ENCODE measurements at regions not wholly inside any gene's neighbourhood (a gene's known extent, or its start where the extent isn't known, plus 50 kb on each side); places are given as distances from the start of the nearest gene placed in this dataset.

GRCh38 chr5:82387001-82387818 is 109.1 kb upstream of the RPS23 start:
- peaks cover 3% of the 10 kb centered on the region; the same call in 1 of the 2 replicates for H3K27me3 ChIP-seq (ENCODE audit: control insufficient read depth, insufficient read depth, low read length)
- H3K4me1 ChIP-seq (ENCODE audit: control insufficient read depth, insufficient read depth, low read length): no peaks in the 10 kb centered on the region
- intact Hi-C loops (cut with micrococcal nuclease; ENCODE audit: unreplicated experiment): no loop called here
- peak; percentile 68; the same call in 1 of the 2 replicates for ATAC-seq
- no peak overlapping the region for H3K4me3 ChIP-seq (ENCODE audit: low read depth in 2 of 2, low read length in 2 of 2)
- ChIA-PET POLR2A (no interaction called here), CTCF (no interaction called here)
- no peaks in the 10 kb centered on the region for H3K9me3 ChIP-seq (ENCODE audit: control insufficient read depth, insufficient read depth, low read depth, low read length)
- no TSS peak for BruUV-seq (replicated peaks)
- TF ChIP-seq TCF7L2 (IDR thresholded peaks at IDR 0.05; ENCODE audit: low read depth, low read length): peak; percentile 73
- no peak for TF ChIP-seq CTCF (IDR thresholded peaks at IDR 0.05)
- TF ChIP-seq POLR2AphosphoS5 (IDR thresholded peaks at IDR 0.05; ENCODE audit: low read depth, low read length): no peak
- no peak overlapping the region for H3K27ac ChIP-seq (ENCODE audit: low read length)
- no peaks in the 10 kb centered on the region for H3K36me3 ChIP-seq (ENCODE audit: control insufficient read depth, insufficient read depth, low read length)
- DNase-seq (ENCODE audit: low read depth, low spot score): no peak
- in situ Hi-C loops (cut with HindIII; ENCODE audit: low pct_unique_long_range_greater_than_20kb, low sequenced_read_pairs): no loop called here

- intact Hi-C loops (cut with micrococcal nuclease; ENCODE audit: unreplicated experiment) (no loop called here), in situ Hi-C loops (cut with HindIII; ENCODE audit: low pct_unique_long_range_greater_than_20kb, low sequenced_read_pairs) (no loop called here)
- peaks cover 3% of the 10 kb centered on the region; the same call in 1 of the 2 replicates for H3K27me3 ChIP-seq (ENCODE audit: control insufficient read depth, insufficient read depth, low read length)
- ChIA-PET CTCF (no interaction called here), POLR2A (no interaction called here)
- H3K36me3 ChIP-seq (ENCODE audit: control insufficient read depth, insufficient read depth, low read length): no peaks in the 10 kb centered on the region
- H3K4me1 ChIP-seq (ENCODE audit: control insufficient read depth, insufficient read depth, low read length): no peaks in the 10 kb centered on the region
- no peak overlapping the region for H3K4me3 ChIP-seq (ENCODE audit: low read depth in 2 of 2, low read length in 2 of 2)
- no TSS peak for BruUV-seq (replicated peaks)
- H3K9me3 ChIP-seq (ENCODE audit: control insufficient read depth, insufficient read depth, low read depth, low read length): no peaks in the 10 kb centered on the region
- DNase-seq (ENCODE audit: low read depth, low spot score) (no peak), ATAC-seq (no peak)
- TF ChIP-seq POLR2AphosphoS5 (IDR thresholded peaks at IDR 0.05; ENCODE audit: low read depth, low read length) (no peak), CTCF (IDR thresholded peaks at IDR 0.05) (no peak)
- no peak overlapping the region for H3K27ac ChIP-seq (ENCODE audit: low read length)
Measured at GRCh38 chr5:82386576-82386975, 108.4 kb upstream of the RPS23 start.

- in situ Hi-C loops (cut with HindIII; ENCODE audit: low pct_unique_long_range_greater_than_20kb, low sequenced_read_pairs) (no loop called here), intact Hi-C loops (cut with micrococcal nuclease; ENCODE audit: unreplicated experiment) (no loop called here)
- ATAC-seq (no peak), DNase-seq (ENCODE audit: low read depth, low spot score) (no peak)
- ChIA-PET POLR2A (no interaction called here), CTCF (no interaction called here)
- Histone ChIP-seq H3K36me3 (ENCODE audit: control insufficient read depth, insufficient read depth, low read length) (no peaks in the 10 kb centered on the region), H3K4me1 (ENCODE audit: control insufficient read depth, insufficient read depth, low read length) (no peaks in the 10 kb centered on the region), H3K27ac (ENCODE audit: low read length) (no peak overlapping the region), H3K9me3 (ENCODE audit: control insufficient read depth, insufficient read depth, low read depth, low read length) (no peaks in the 10 kb centered on the region), H3K4me3 (ENCODE audit: low read depth in 2 of 2, low read length in 2 of 2) (no peak overlapping the region), H3K27me3 (ENCODE audit: control insufficient read depth, insufficient read depth, low read length) (peaks cover 3% of the 10 kb centered on the region; the same call in 1 of the 2 replicates)
- no TSS peak for BruUV-seq (replicated peaks)
- TF ChIP-seq TCF7L2 (IDR thresholded peaks at IDR 0.05; ENCODE audit: low read depth, low read length): no peak
- TF ChIP-seq REST (IDR thresholded peaks at IDR 0.05; ENCODE audit: insufficient read depth in 1 of 2, low read depth in 2 of 2, low read length in 1 of 2): no peak
- no peak for TF ChIP-seq SIN3A (IDR thresholded peaks at IDR 0.05; ENCODE audit: borderline replicate concordance, insufficient read depth, low read depth, low read length)
- no peak for TF ChIP-seq POLR2AphosphoS5 (IDR thresholded peaks at IDR 0.05; ENCODE audit: low read depth, low read length)
- no peak for TF ChIP-seq CTCF (IDR thresholded peaks at IDR 0.05)
Measured at GRCh38 chr5:82384034-82384750, 106.0 kb upstream of the RPS23 start.
